SK-N-SH (cell line): ENCODE measurements at regions not wholly inside any gene's neighbourhood (a gene's known extent, or its start where the extent isn't known, plus 50 kb on each side); places are given as distances from the start of the nearest gene placed in this dataset.

ENCODE experiments used
- GATA2 ChIP-seq: sonication (generic); formaldehyde crosslinking; IDR thresholded peaks from 2 replicates; pipeline ENCODE4 v1.5.0; 2020; ENCODE audit warnings: mild to moderate bottlenecking, missing genetic modification reagents
- NRF1 ChIP-seq: IDR thresholded peaks from 2 replicates; pipeline ENCODE4 v1.6.1; 2012; ENCODE audit warnings: low read depth, mild to moderate bottlenecking, low read length
- RXRA ChIP-seq: IDR thresholded peaks from 2 replicates; pipeline ENCODE4 v1.4.0; 2012; ENCODE audit warnings: low read depth, mild to moderate bottlenecking, borderline replicate concordance
- TF ChIP-seq, protein P1 (sequence below): fragments of 200-600 bp; sonication (generic); IDR thresholded peaks from 2 replicates; pipeline ENCODE4 v1.6.1; 2017; ENCODE audit warnings: antibody characterized with exemption, mild to moderate bottlenecking, moderate library complexity

DNA sequence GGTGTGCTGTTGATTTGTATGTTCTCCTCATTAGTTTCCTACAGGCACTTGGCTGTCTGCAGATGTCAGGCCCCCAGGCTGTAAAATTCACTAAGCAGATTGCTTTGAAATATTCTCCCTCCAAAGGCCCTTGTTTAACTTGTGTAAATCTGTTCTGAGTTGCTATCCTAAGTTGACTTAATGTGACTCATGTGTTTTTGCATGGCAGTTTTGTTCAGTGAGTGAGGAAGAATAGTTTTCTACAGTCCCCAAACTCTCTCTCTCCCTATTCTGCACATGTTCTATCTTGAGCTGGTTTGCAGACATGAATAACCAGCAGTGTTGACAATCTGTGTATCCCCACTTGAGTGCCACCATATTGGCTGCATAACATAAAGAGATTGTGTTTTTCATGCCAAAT, 1005.4 kb upstream of the DDX18 start:
- TF ChIP-seq, protein P1, sequence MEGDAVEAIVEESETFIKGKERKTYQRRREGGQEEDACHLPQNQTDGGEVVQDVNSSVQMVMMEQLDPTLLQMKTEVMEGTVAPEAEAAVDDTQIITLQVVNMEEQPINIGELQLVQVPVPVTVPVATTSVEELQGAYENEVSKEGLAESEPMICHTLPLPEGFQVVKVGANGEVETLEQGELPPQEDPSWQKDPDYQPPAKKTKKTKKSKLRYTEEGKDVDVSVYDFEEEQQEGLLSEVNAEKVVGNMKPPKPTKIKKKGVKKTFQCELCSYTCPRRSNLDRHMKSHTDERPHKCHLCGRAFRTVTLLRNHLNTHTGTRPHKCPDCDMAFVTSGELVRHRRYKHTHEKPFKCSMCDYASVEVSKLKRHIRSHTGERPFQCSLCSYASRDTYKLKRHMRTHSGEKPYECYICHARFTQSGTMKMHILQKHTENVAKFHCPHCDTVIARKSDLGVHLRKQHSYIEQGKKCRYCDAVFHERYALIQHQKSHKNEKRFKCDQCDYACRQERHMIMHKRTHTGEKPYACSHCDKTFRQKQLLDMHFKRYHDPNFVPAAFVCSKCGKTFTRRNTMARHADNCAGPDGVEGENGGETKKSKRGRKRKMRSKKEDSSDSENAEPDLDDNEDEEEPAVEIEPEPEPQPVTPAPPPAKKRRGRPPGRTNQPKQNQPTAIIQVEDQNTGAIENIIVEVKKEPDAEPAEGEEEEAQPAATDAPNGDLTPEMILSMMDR, result no peak
- TF ChIP-seq RXRA (no peak), NRF1 (no peak), GATA2 (no peak)
